GM23338 (cell line): ENCODE measurements at regions not wholly inside any gene's neighbourhood (a gene's known extent, or its start where the extent isn't known, plus 50 kb on each side); places are given as distances from the start of the nearest gene placed in this dataset.

Experiments
- ETS1 ChIP-seq: IDR thresholded peaks from 2 replicates; pipeline ENCODE4 v1.6.1; 2016; ENCODE audit warnings: antibody characterized with exemption
- POLR2AphosphoS5 ChIP-seq: IDR thresholded peaks from 2 replicates; pipeline ENCODE4 v1.6.1; 2016; ENCODE audit warnings: antibody characterized with exemption, low read depth
- REST ChIP-seq: IDR thresholded peaks from one replicate; pipeline ENCODE4 v1.6.1; 2018; ENCODE audit warnings: antibody characterized with exemption; ENCODE audit not compliant: unreplicated experiment
- ZNF462 ChIP-seq: fragments of 250-450 bp; sonication (Bioruptor Pico); IDR thresholded peaks from 2 replicates; pipeline ENCODE4 v1.5.0; 2020; ENCODE audit warnings: mild to moderate bottlenecking, moderate library complexity

- TF ChIP-seq ZNF462 (no peak), REST (no peak), POLR2AphosphoS5 (no peak), ETS1 (no peak)
Observed at GRCh38 chr7:21330462-21331178, 97.3 kb upstream of the SP4 start (continued).
